D721Med (cell line): ENCODE measurements at regions not wholly inside any gene's neighbourhood (a gene's known extent, or its start where the extent isn't known, plus 50 kb on each side); places are given as distances from the start of the nearest gene placed in this dataset.

Experiments used
- DNase-seq: peaks from one replicate; pipeline ENCODE4 v3.0.0; 2011; ENCODE audit warnings: low spot score; ENCODE audit not compliant: insufficient read length
- FAIRE-seq: peaks from 2 replicates; lab custom pipeline; 2011; peaks lifted over from hg19 to GRCh38; lab: Jason Lieb, UNC
- CTCF ChIP-seq: IDR thresholded peaks from 2 replicates; pipeline ENCODE4 v1.5.1; 2012; ENCODE audit warnings: mild to moderate bottlenecking, control low read depth; ENCODE audit not compliant: insufficient read depth; ENCODE audit errors: missing control alignments

- TF ChIP-seq CTCF, result no peak
- DNase-seq (no peak), FAIRE-seq (no peak)
Measured at GRCh38 chr1:218752126-218752525, 407.0 kb downstream of the TGFB2 start.

GRCh38 chr1:218754477-218754876 lies 409.3 kb downstream of the TGFB2 start:
- DNase-seq, result no peak
- no peak for TF ChIP-seq CTCF
- no peak for FAIRE-seq

- FAIRE-seq (no peak), DNase-seq (no peak)
- TF ChIP-seq CTCF, result no peak
Measured at GRCh38 chr1:218755128-218755527, 410.0 kb downstream of the TGFB2 start.

GRCh38 chr1:218759795-218760194 lies 413.9 kb upstream of the LYPLAL1 start:
- TF ChIP-seq CTCF, result no peak
- FAIRE-seq (no peak), DNase-seq (no peak)

- no peak for TF ChIP-seq CTCF
- FAIRE-seq (no peak), DNase-seq (no peak)
Measured at GRCh38 chr1:218760601-218761570, 412.8 kb upstream of the LYPLAL1 start.

- no peak for FAIRE-seq
- TF ChIP-seq CTCF, result no peak
- DNase-seq, result no peak
Measured at GRCh38 chr1:218763538-218763937, 410.1 kb upstream of the LYPLAL1 start.

- FAIRE-seq (no peak), DNase-seq (no peak)
- no peak for TF ChIP-seq CTCF
Measured at GRCh38 chr1:218765753-218766152, 407.9 kb upstream of the LYPLAL1 start.
